ENCODE measurements at regions not wholly inside any gene's neighbourhood (a gene's known extent, or its start where the extent isn't known, plus 50 kb on each side); places are given as distances from the start of the nearest gene placed in this dataset.

DNA sequence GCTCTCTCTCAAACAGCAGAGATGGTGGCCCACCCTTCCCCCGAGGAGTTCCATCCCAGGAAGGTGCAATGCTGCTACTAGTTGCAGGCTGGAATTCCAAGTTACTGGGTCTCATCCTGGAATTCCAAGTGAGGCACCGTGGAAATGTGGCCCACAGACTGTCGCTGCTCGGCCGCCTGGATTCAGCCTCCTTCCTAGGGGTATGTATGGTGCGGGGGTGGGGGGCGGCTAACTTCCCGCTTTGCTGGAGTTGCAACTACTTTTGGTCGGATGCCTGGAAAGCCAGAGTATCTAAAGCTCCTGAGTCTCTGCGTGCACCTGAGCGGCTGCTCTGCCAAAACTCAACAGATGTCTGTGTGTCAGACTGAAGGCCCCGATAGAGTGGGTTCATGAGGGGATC is 1146.2 kb downstream of the RPA4 start:
- TF ChIP-seq, protein P1, sequence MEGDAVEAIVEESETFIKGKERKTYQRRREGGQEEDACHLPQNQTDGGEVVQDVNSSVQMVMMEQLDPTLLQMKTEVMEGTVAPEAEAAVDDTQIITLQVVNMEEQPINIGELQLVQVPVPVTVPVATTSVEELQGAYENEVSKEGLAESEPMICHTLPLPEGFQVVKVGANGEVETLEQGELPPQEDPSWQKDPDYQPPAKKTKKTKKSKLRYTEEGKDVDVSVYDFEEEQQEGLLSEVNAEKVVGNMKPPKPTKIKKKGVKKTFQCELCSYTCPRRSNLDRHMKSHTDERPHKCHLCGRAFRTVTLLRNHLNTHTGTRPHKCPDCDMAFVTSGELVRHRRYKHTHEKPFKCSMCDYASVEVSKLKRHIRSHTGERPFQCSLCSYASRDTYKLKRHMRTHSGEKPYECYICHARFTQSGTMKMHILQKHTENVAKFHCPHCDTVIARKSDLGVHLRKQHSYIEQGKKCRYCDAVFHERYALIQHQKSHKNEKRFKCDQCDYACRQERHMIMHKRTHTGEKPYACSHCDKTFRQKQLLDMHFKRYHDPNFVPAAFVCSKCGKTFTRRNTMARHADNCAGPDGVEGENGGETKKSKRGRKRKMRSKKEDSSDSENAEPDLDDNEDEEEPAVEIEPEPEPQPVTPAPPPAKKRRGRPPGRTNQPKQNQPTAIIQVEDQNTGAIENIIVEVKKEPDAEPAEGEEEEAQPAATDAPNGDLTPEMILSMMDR (conservative IDR thresholded peaks at IDR 0.05 in 1 of 2, IDR thresholded peaks at IDR 0.05 in 1 of 2; ENCODE audit: low read depth in 1 of 2, low read length in 2 of 2) = no peak
- no peak for TF ChIP-seq EZH2 (IDR thresholded peaks at IDR 0.05; ENCODE audit: low read length, missing control alignments)
